HG03439 (cell line): ENCODE measurements at regions not wholly inside any gene's neighbourhood (a gene's known extent, or its start where the extent isn't known, plus 50 kb on each side); places are given as distances from the start of the nearest gene placed in this dataset.
"Not testable (repeated sequence)": the region's sequence is repeated elsewhere in the genome, so short reads cannot be mapped to it uniquely, and the experiment has no call there.

ENCODE experiments used
- ATAC-seq: cut with Tn5 transposase; IDR thresholded peaks from one replicate; pipeline ENCODE4 v1.9.1; 2021; ENCODE audit warnings: mild to moderate bottlenecking, moderate library complexity; ENCODE audit not compliant: unreplicated experiment

DNA sequence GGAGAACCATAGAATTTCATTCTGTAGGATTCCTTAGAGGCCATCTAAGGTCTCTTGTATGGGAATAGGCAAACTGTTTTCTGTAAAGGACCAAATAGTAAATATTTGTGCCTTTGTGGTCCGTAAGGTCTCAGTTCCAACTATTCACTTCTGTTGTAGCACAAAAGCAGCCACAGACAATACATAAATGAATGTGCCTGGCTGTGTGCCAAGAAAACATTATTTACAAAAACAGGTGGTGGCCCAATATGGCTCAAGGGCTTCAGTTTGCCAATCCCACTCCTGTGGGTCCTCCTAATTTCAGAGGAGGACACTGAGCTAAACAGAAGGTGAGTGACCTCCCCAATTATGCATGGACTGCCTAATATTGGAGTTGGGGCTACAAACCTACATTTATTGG is 67.6 kb upstream of the EDEM3 start:
- ATAC-seq, result no peak

GRCh38 chr1:184821658-184822057 is 67.0 kb upstream of the EDEM3 start:
- no peak for ATAC-seq

DNA sequence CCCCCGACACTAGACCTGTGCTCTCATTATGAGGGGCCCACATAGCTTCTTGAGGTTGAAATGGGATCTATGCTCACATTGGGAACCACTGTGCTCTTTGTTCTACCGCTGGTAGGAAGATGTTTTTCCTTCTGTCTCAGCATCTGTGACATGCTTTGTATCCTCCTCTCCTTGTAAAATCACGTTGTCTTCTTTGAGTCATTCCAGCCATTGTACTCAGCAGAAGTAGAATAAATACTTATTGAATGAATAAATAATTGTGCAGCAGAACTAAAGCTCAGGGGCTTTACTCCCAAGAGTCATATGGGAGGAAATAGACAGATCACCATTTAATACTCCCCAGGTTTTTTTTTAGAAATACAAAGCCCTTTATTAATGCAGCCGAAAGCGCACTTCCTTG is 66.3 kb upstream of the EDEM3 start:
- no peak for ATAC-seq

DNA sequence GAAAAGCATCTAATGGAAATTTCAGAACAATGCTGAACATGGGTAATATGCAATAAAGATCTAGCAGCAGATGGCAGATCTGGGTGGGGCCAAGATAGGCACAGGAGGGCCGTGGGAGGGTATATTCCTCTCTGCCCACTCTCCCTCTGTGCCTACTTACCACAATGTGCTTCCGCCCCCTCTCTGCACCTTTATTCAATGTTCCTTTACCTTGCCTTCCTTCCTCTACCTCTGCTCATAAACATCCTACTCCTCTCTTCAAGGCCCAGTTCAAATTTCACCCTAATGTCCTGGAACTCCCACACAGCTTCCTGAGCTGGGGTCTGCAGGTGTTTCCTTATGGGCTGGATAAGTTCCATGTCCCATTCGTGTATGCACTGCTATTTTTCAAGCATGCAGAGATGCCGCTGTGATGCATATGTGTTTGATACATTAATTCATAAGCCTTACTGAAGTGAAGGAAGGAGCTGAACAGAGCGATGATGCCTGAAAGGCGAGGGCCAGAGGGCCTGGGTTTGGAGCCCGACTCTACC is 65.6 kb upstream of the EDEM3 start:
- no peak for ATAC-seq

GRCh38 chr1:184818646-184819045 is 64.0 kb upstream of the EDEM3 start:
- ATAC-seq, result no peak

DNA sequence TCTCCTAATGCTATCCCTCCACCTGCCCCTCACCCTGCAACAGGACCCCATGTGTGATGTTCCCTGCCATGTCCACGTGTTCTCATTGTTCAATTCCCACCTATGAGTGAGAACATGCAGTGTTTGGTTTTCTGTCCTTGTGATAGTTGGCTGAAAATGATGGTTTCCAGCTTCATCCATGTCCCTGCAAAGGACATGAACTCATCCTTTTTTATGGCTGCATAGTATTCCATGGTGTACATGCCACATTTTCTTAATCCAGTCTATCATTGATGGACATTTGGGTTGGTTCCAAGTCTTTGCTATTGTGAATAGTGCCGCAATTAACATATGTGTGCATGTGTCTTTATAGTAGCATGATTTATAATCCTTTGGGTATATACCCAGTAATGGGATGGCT is 62.3 kb upstream of the EDEM3 start:
- not testable (repeated sequence) for ATAC-seq

DNA sequence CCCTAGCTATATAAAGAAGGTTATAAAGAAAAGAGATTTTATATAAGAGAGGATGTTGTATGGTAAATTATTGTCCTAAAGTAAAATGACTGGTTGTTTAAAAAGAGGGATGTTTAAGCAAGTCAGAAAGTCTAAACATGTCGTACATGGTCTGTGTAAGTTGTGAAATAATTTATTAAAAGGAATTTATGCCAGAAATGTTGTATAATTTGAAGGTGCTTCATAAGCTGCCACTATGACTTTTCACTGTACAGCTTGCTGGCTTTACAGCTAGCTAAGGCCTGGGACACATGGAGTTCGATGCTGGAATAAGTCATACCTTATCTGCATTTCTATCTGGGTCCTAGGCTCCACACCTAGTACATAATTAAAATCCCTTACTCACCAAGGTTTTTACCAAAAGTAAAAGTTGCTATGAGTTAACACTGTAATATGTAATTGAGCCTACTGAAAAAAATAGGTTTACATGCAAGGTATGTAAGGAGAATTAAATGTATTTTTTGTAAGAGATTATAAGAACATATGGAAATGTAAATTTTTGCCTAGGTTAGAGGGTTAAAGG is 59.0 kb upstream of the EDEM3 start:
- ATAC-seq, result no peak

DNA sequence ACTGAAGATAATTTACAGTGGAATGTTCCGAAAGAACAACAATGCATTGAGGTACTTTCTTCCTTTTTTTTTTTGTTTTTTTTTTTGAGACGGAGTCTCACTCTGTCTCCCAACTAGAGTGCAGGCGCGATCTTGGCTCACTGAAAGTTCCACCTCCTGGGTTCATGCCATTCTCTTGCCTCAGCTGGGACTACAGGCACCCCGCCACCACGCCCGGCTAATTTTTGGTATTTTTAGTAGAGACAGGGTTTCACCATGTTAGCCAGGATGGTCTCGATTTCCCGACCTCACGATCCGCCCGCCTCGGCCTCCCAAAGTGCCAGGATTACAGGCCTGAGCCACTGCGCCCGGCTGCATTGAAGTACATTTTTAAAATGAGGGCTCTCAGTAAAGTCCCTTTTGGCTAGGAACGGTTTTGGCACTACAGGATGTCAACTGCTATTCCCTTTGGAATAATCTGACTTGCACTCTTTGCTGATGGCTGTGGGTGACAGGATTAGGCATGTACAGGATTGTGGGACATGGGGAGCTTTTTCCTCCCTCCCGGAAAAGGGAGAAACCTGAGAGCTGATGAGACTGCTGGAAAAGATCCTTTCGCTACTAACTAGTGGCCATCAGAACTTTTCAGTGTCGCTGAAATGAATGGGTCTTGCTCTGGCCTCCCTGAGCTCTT is 56.9 kb upstream of the EDEM3 start:
- ATAC-seq, result no peak

GRCh38 chr1:184810735-184811343 is 56.2 kb upstream of the EDEM3 start:
- no peak for ATAC-seq

DNA sequence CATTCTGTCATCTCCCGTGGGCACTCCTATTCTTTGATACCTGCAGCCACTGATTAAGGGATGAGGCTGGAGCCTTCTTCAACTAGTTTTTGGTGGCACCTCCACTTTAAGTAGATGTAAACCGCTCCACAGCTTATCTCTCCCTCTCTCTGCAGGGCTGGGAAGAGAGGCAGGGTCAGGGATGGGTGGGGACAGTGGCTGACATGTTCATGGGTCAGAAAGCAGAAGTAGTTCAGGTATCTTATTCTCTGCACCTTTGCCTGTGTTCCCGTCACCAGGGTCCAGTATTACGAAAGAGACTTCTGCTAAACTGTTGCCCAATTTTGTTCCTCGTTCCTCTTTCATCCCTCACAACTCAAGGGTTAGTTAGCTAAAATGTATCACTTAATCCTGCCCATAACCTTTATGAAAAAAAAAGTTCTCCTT is 51.7 kb upstream of the EDEM3 start:
- no peak for ATAC-seq

DNA sequence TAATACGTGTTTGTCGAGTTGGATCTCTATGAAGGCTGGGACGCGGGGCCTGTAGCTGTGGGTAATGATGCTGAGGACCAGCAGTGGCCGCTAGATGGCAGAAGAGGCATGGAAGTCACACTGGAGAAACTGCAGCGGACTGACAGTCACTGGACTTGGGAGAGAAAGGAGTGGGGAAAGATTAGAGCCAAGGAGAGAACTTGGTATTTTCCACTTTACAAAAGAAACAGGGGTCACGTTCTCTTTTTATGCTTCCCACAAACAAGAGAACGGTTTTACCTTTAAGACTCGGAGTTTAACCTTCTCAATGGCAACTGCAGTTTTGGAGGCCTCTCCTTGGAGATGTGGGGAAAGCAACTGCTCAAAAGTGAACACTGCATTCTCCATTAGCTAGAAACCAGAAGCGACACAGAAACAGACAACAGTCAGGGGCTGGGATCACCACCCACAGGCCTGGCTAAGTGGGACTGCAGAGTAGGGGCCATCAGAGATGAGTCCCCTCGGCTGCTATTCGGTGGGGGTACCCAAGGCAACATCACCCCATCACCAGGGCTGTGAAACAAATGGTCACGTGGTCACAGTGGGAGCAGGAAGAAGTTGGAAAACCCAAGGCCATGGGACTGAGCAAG is 51.1 kb upstream of the EDEM3 start:
- ATAC-seq, result peak; percentile 80
